Mononuclear cell (primary cell): ENCODE measurements at regions not wholly inside any gene's neighbourhood (a gene's known extent, or its start where the extent isn't known, plus 50 kb on each side); places are given as distances from the start of the nearest gene placed in this dataset.
"Not testable (repeated sequence)": the region's sequence is repeated elsewhere in the genome, so short reads cannot be mapped to it uniquely, and the experiment has no call there.

Source experiments
- H3K27me3 ChIP-seq: 2 replicates; pipeline ENCODE4 v1.6.0; 2011; ENCODE audit warnings: low read length, control low read depth; ENCODE audit not compliant: insufficient read depth
- H3K4me1 ChIP-seq: 2 replicates; pipeline ENCODE4 v1.5.1; 2011; ENCODE audit warnings: mild to moderate bottlenecking, low read length, control low read depth; ENCODE audit not compliant: insufficient read depth
- H3K4me3 ChIP-seq: 2 replicates; pipeline ENCODE4 v1.5.1; 2011; ENCODE audit warnings: mild to moderate bottlenecking, low read length, moderate library complexity
- H3K9me3 ChIP-seq: 2 replicates; pipeline ENCODE4 v1.5.1; 2011; ENCODE audit warnings: low read depth, mild to moderate bottlenecking, control low read depth, low read length

DNA sequence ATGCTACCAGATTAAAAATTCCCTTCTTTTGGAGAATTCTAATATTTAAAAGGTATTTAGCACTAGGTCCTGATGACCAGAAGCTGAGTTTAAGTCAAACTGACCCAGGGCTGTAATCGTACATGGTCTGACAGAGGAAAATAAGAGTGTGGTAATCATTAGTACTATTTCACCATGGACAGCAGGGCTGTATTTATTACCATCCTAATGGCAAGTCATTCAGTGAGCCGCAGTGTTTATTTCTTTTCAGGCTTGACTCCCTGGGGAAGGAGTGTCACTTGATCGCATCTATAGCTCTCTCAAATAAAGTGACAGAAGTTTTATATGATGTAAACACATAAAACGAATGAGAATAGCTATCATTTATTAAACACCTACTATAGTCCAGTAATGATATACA lies 261.8 kb downstream of the BTG1 start:
- Histone ChIP-seq H3K9me3 (no peaks in the 10 kb centered on the region), H3K4me3 (no peak overlapping the region), H3K4me1 (peaks cover 5% of the 10 kb centered on the region), H3K27me3 (no peaks in the 10 kb centered on the region)

DNA sequence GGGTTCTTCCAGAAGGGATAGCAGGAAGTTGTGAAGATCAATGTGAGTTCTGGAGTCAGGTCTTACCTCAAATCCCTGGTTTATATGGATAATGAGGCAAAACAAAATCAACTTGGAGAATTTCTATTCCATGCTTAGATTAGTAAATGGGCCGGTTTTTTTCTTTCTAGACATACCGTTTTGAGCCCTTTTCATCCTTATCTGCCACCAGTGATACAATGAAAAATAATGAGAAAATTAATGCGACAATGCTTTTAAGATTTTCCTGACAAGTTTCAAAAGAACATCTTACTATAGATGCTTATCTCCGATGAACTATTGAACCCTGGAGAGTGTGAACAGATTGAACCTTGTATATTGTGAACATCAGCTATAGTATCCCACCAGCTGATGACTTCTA lies 262.7 kb downstream of the BTG1 start:
- no peaks in the 10 kb centered on the region for H3K27me3 ChIP-seq
- peaks cover 6% of the 10 kb centered on the region for H3K4me1 ChIP-seq
- no peaks in the 10 kb centered on the region for H3K9me3 ChIP-seq
- H3K4me3 ChIP-seq: no peak overlapping the region

- H3K27me3 ChIP-seq: no peaks in the 10 kb centered on the region
- peaks cover 28% of the 10 kb centered on the region for H3K4me1 ChIP-seq
- H3K4me3 ChIP-seq: no peak overlapping the region
- H3K9me3 ChIP-seq: no peaks in the 10 kb centered on the region
These were observed 265.1 kb downstream of the BTG1 start for GRCh38 chr12:91880528-91880927.

DNA sequence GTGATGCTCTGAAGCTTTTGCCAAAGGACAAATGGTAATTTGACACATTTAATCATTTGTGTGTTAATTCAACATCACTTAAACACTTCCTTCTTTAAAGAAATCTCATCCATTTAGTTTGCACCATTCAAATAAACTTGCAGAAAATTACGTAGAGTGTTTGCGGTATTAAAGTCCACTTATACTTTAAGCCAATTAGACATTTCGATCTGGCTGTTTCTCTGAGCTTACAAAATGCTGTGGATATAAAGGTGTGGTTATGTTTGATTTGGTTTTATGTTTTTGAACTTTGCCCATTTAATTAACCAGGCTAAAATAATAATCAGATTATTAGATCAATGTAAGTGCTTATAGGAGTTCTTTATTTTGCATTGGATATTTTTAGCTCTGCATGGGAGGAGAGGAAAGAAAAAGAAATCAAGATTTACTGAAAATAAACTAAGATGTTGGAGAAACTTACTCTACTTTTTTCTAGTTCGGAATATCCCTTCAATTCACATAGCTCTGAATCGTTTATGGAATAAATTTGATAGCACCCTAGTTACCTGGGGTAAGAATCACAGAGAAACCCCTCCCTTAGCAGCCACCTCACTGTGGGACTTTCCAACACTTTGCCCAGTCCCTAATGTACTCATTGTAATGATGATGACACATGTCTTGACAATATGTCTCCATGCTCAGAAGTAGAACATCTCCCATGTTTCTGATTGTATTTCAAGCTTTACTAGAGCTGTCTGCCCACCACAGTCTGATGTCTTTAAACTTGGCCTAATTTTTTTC lies 268.0 kb downstream of the BTG1 start:
- Histone ChIP-seq H3K27me3 (no peaks in the 10 kb centered on the region), H3K9me3 (no peaks in the 10 kb centered on the region), H3K4me3 (no peak overlapping the region), H3K4me1 (peaks cover 29% of the 10 kb centered on the region)

DNA sequence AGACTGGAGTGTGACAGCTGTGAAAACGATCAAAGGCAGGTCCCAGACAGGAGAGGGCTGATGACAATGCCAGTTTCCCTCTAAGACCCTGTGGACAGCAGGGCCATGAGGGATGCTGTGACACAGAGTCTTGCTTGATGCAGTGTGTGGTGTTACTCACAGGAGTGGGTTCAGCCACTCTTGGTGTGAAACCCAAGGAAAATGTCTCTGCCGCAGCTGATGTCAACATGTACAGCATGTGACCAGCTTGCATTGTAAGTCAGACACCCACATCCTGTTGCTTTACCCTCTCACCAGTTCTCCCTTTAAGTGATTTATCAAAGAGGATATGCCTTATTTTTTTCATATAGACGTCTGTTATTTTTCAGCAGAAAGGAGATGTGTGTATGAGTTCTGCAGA lies 268.6 kb downstream of the BTG1 start:
- H3K9me3 ChIP-seq: no peaks in the 10 kb centered on the region
- no peaks in the 10 kb centered on the region for H3K27me3 ChIP-seq
- peaks cover 36% of the 10 kb centered on the region for H3K4me1 ChIP-seq
- H3K4me3 ChIP-seq: no peak overlapping the region

DNA sequence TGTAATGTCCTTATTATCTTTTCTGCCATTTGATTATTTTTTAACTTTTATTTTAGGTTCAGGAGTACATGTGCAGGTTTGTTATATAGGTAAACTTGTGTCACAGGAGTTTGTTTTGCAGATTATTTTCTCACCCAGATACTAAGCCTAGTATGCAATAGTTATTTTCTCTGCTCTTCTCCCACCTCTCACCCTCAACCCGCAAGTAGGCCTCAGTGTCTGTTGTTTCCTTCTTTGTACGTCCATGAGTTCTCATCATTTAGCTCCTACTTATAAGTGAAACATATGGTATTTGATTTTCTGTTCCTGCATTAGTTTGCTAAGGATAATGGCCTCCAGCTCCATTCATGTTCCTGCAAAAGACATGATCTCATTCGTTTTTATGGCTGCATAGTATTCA lies 270.0 kb downstream of the BTG1 start:
- H3K27me3 ChIP-seq, H3K9me3 ChIP-seq, H3K4me3 ChIP-seq: not testable (repeated sequence)
- peaks cover 49% of the 10 kb centered on the region for H3K4me1 ChIP-seq

GRCh38 chr12:91874086-91874865 lies 271.4 kb downstream of the BTG1 start:
- Histone ChIP-seq H3K4me1 (peaks cover 48% of the 10 kb centered on the region), H3K27me3 (no peaks in the 10 kb centered on the region), H3K4me3 (no peak overlapping the region), H3K9me3 (no peaks in the 10 kb centered on the region)

GRCh38 chr12:91871751-91872150 lies 273.9 kb downstream of the BTG1 start:
- Histone ChIP-seq H3K4me3 (no peak overlapping the region), H3K27me3 (no peaks in the 10 kb centered on the region), H3K4me1 (peaks cover 35% of the 10 kb centered on the region), H3K9me3 (no peaks in the 10 kb centered on the region)

GRCh38 chr12:91870872-91871707 lies 274.6 kb downstream of the BTG1 start:
- no peaks in the 10 kb centered on the region for H3K9me3 ChIP-seq
- H3K27me3 ChIP-seq: no peaks in the 10 kb centered on the region
- H3K4me1 ChIP-seq: peaks cover 28% of the 10 kb centered on the region
- H3K4me3 ChIP-seq: no peak overlapping the region

GRCh38 chr12:91868054-91868453 lies 277.6 kb downstream of the BTG1 start:
- no peaks in the 10 kb centered on the region for H3K9me3 ChIP-seq
- H3K4me1 ChIP-seq: peaks cover 25% of the 10 kb centered on the region
- H3K4me3 ChIP-seq: no peak overlapping the region
- H3K27me3 ChIP-seq: no peaks in the 10 kb centered on the region

DNA sequence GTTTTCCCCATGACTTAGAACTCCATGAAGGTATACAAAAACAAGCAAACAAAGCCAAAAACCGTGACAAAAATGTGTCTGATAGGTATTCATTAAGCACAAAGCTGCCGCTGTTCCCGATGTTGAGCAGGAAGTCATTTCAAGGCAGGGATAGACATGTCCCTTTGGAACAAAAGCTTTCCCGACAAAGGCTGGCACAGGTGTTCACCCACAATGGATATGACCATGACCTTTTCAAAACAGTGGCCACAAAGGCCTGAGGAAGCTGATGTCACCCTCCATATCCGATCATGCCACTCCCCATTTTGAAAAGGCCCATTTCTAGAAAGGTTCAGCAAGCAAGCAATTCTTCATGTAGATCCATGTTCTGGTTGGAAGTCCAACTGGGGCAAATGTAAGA lies 279.1 kb downstream of the BTG1 start:
- H3K27me3 ChIP-seq: no peaks in the 10 kb centered on the region
- H3K4me3 ChIP-seq: no peak overlapping the region
- H3K4me1 ChIP-seq: peaks cover 13% of the 10 kb centered on the region
- no peaks in the 10 kb centered on the region for H3K9me3 ChIP-seq

DNA sequence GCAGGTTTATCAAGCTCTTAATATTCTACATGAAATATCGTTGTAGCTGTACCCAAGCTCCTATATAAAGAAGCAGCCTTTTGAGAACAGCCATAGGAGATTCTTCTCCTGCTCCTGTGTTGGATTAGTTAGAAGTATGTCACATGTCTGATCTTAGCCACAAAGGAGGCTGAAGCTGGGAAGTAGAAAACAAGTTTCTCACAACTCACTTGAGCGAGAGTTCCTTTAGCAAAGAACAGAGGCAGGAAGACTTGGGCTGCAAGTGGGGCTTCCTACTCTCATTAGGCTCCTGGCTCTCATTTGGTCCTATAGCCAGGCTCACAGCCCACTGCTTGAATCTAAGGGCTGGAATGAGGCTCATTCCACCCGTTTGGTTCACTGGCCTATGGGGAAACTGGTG lies 281.9 kb downstream of the BTG1 start:
- Histone ChIP-seq H3K4me1 (no peaks in the 10 kb centered on the region), H3K9me3 (no peaks in the 10 kb centered on the region), H3K27me3 (no peaks in the 10 kb centered on the region), H3K4me3 (no peak overlapping the region)

GRCh38 chr12:91861554-91861953 lies 284.1 kb downstream of the BTG1 start:
- no peaks in the 10 kb centered on the region for H3K9me3 ChIP-seq
- no peaks in the 10 kb centered on the region for H3K4me1 ChIP-seq
- no peaks in the 10 kb centered on the region for H3K27me3 ChIP-seq
- no peak overlapping the region for H3K4me3 ChIP-seq

DNA sequence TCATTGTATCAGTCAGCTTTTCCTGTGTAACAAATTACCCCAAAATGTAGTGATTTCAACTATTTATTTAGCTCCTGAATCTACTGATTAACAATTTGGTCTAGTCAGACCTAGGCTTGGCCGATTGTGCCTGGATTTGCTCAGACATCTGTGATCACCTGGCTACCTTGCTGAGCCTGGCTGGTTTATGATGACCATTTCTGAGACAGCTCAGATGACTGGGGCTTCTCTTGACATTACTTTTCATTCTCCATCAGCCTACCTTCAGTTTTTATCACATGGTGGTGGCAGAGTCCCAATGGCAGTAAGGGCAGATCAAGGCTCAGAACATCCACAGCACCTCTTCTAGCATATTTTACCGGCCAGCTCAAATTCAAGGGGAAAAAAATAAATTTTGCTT lies 286.3 kb downstream of the BTG1 start:
- Histone ChIP-seq H3K27me3 (no peaks in the 10 kb centered on the region), H3K4me3 (no peak overlapping the region), H3K4me1 (no peaks in the 10 kb centered on the region), H3K9me3 (no peaks in the 10 kb centered on the region)
